Muscle of leg (tissue), 3 donors: ENCODE measurements at regions not wholly inside any gene's neighbourhood (a gene's known extent, or its start where the extent isn't known, plus 50 kb on each side); places are given as distances from the start of the nearest gene placed in this dataset.

Experiments
- DNase-seq: peaks from one replicate; pipeline ENCODE4 v3.0.0; 2013
- H3K27ac ChIP-seq: one replicate; pipeline ENCODE4 v1.5.1; 2013; ENCODE audit warnings: mild to moderate bottlenecking, low read length, control low read depth
- H3K27me3 ChIP-seq: one replicate; pipeline ENCODE4 v1.6.1; 2013; ENCODE audit warnings: low read length; ENCODE audit not compliant: control insufficient read depth, insufficient read depth
- H3K36me3 ChIP-seq: one replicate; pipeline ENCODE4 v1.6.1; 2013; ENCODE audit warnings: low read length; ENCODE audit not compliant: control insufficient read depth, insufficient read depth
- H3K4me1 ChIP-seq: one replicate; pipeline ENCODE4 v1.6.1; 2013; ENCODE audit warnings: low read length; ENCODE audit not compliant: control insufficient read depth, insufficient read depth
- H3K4me3 ChIP-seq: one replicate; pipeline ENCODE4 v1.5.1; 2013; ENCODE audit warnings: low read length, control low read depth
- H3K9me3 ChIP-seq: replicated peaks from 2 replicates; pipeline ENCODE4 v1.6.1; 2013; ENCODE audit warnings: low read depth, low read length; ENCODE audit not compliant: control insufficient read depth
- WGBS: methylation state at CpG from one replicate; pipeline ENCODE4 v1.1.5; 2013; ENCODE audit warnings: missing lambda C conversion rate; ENCODE audit not compliant: insufficient coverage; 5-methylcytosine and 5-hydroxymethylcytosine counted together

GRCh38 chr9:28883234-28883633 lies 1310.0 kb upstream of the C9orf72 start:
- Histone ChIP-seq H3K4me1 (no peaks in the 10 kb centered on the region), H3K27ac (no peak overlapping the region), H3K36me3 (no peaks in the 10 kb centered on the region), H3K9me3 (no peaks in the 10 kb centered on the region), H3K4me3 (no peak overlapping the region), H3K27me3 (no peaks in the 10 kb centered on the region)
- 0% methylated on average over 1 of the region's 5 CpGs for WGBS
- DNase-seq: no peak

- Histone ChIP-seq H3K36me3 (no peaks in the 10 kb centered on the region), H3K9me3 (no peaks in the 10 kb centered on the region), H3K4me1 (no peaks in the 10 kb centered on the region), H3K27ac (no peak overlapping the region), H3K27me3 (no peaks in the 10 kb centered on the region), H3K4me3 (no peak overlapping the region)
- no CpG with 5 or more reads among the region's 2 CpGs for WGBS
- no peak for DNase-seq
These were observed 1314.1 kb upstream of the C9orf72 start for GRCh38 chr9:28887188-28887884.

GRCh38 chr9:28888806-28889205 lies 1315.5 kb upstream of the C9orf72 start:
- no peak for DNase-seq
- no CpG with 5 or more reads among the region's 1 CpG for WGBS
- H3K4me1 ChIP-seq: no peaks in the 10 kb centered on the region
- H3K36me3 ChIP-seq: no peaks in the 10 kb centered on the region
- H3K4me3 ChIP-seq: no peak overlapping the region
- H3K27ac ChIP-seq: no peak overlapping the region
- no peaks in the 10 kb centered on the region for H3K27me3 ChIP-seq
- no peaks in the 10 kb centered on the region for H3K9me3 ChIP-seq

GRCh38 chr9:28892538-28892937 lies 1319.3 kb upstream of the C9orf72 start:
- Histone ChIP-seq H3K27me3 (no peaks in the 10 kb centered on the region), H3K27ac (no peak overlapping the region), H3K4me1 (no peaks in the 10 kb centered on the region), H3K9me3 (no peaks in the 10 kb centered on the region), H3K36me3 (no peaks in the 10 kb centered on the region), H3K4me3 (no peak overlapping the region)
- no peak for DNase-seq
- no CpG with 5 or more reads among the region's 1 CpG for WGBS

- no peaks in the 10 kb centered on the region for H3K27me3 ChIP-seq
- no peak overlapping the region for H3K27ac ChIP-seq
- DNase-seq: no peak
- H3K4me3 ChIP-seq: no peak overlapping the region
- H3K36me3 ChIP-seq: no peaks in the 10 kb centered on the region
- no peaks in the 10 kb centered on the region for H3K4me1 ChIP-seq
- no peaks in the 10 kb centered on the region for H3K9me3 ChIP-seq
These were observed 1326.0 kb upstream of the C9orf72 start for GRCh38 chr9:28899267-28899666.

GRCh38 chr9:28899926-28900325 lies 1326.6 kb upstream of the C9orf72 start:
- DNase-seq: no peak
- H3K4me1 ChIP-seq: no peaks in the 10 kb centered on the region
- WGBS: 70% methylated on average over 6 of the region's 6 CpGs

GRCh38 chr9:28900406-28900805 lies 1327.1 kb upstream of the C9orf72 start:
- 38% methylated on average over 1 of the region's 1 CpG for WGBS
- Histone ChIP-seq H3K4me1 (no peaks in the 10 kb centered on the region), H3K27me3 (no peaks in the 10 kb centered on the region)

More at GRCh38 chr9:28899926-28900325, 1326.6 kb upstream of the C9orf72 start:
- Histone ChIP-seq H3K36me3 (no peaks in the 10 kb centered on the region), H3K27ac (no peak overlapping the region), H3K27me3 (no peaks in the 10 kb centered on the region), H3K4me3 (no peak overlapping the region), H3K9me3 (no peaks in the 10 kb centered on the region)

GRCh38 chr9:28909526-28909925 lies 1336.2 kb upstream of the C9orf72 start:
- no peaks in the 10 kb centered on the region for H3K36me3 ChIP-seq
- H3K9me3 ChIP-seq: no peaks in the 10 kb centered on the region
- DNase-seq: no peak
- no CpG with 5 or more reads among the region's 1 CpG for whole genome bisulfite sequencing
- no peaks in the 10 kb centered on the region for H3K27me3 ChIP-seq
- H3K27ac ChIP-seq: no peak overlapping the region
- no peaks in the 10 kb centered on the region for H3K4me1 ChIP-seq
- H3K4me3 ChIP-seq: no peak overlapping the region

More at GRCh38 chr9:28900406-28900805, 1327.1 kb upstream of the C9orf72 start:
- Histone ChIP-seq H3K36me3 (no peaks in the 10 kb centered on the region), H3K27ac (no peak overlapping the region), H3K9me3 (no peaks in the 10 kb centered on the region), H3K4me3 (no peak overlapping the region)
- DNase-seq: no peak

- no peak overlapping the region for H3K27ac ChIP-seq
- H3K4me1 ChIP-seq: no peaks in the 10 kb centered on the region
- H3K9me3 ChIP-seq: no peaks in the 10 kb centered on the region
- no peak overlapping the region for H3K4me3 ChIP-seq
- WGBS: no CpG with 5 or more reads among the region's 2 CpGs
- no peak for DNase-seq
- H3K36me3 ChIP-seq: no peaks in the 10 kb centered on the region
- H3K27me3 ChIP-seq: no peaks in the 10 kb centered on the region
These were observed 1339.3 kb upstream of the C9orf72 start for GRCh38 chr9:28912621-28913020.

- no peaks in the 10 kb centered on the region for H3K27me3 ChIP-seq
- no peaks in the 10 kb centered on the region for H3K4me1 ChIP-seq
- no peak for DNase-seq
- no peaks in the 10 kb centered on the region for H3K36me3 ChIP-seq
- no peak overlapping the region for H3K27ac ChIP-seq
- no peaks in the 10 kb centered on the region for H3K9me3 ChIP-seq
- H3K4me3 ChIP-seq: no peak overlapping the region
- WGBS: 100% methylated on average over 1 of the region's 2 CpGs
These were observed 1342.1 kb upstream of the C9orf72 start for GRCh38 chr9:28915202-28915930.
